WTC11 (cell line): ENCODE measurements at regions not wholly inside any gene's neighbourhood (a gene's known extent, or its start where the extent isn't known, plus 50 kb on each side); places are given as distances from the start of the nearest gene placed in this dataset.

ENCODE experiments used
- AFF4 ChIP-seq: sonication (generic); formaldehyde crosslinking; IDR thresholded peaks from 2 replicates; pipeline ENCODE4 v1.8.1; 2023; ENCODE audit warnings: mild to moderate bottlenecking, missing genetic modification reagents, borderline replicate concordance
- ATF3 ChIP-seq: sonication (generic); formaldehyde crosslinking; conservative IDR thresholded peaks from 2 replicates; pipeline ENCODE4 v1.8.1; 2022; ENCODE audit warnings: mild to moderate bottlenecking, missing genetic modification reagents
- CREB1 ChIP-seq: sonication (generic); formaldehyde crosslinking; IDR thresholded peaks from 2 replicates; pipeline ENCODE4 v1.8.0; 2023; ENCODE audit warnings: mild to moderate bottlenecking, missing genetic modification reagents
- E2F5 ChIP-seq: sonication (generic); formaldehyde crosslinking; IDR thresholded peaks from 2 replicates; pipeline ENCODE4 v1.8.1; 2022; ENCODE audit warnings: mild to moderate bottlenecking, moderate library complexity, missing genetic modification reagents
- IRF2 ChIP-seq: sonication (generic); formaldehyde crosslinking; IDR thresholded peaks from 2 replicates; pipeline ENCODE4 v1.8.0; 2022; ENCODE audit warnings: low read depth, missing genetic modification reagents, borderline replicate concordance
- MXD4 ChIP-seq: fragments of 250-450 bp; sonication (Bioruptor Pico); IDR thresholded peaks from 2 replicates; pipeline ENCODE4 v1.8.0; 2021; ENCODE audit warnings: mild to moderate bottlenecking, moderate library complexity, borderline replicate concordance
- NR2C2 ChIP-seq: sonication (generic); formaldehyde crosslinking; IDR thresholded peaks from 2 replicates; pipeline ENCODE4 v1.8.0; 2022; ENCODE audit warnings: mild to moderate bottlenecking, missing genetic modification reagents
- SP1 ChIP-seq: sonication (generic); formaldehyde crosslinking; conservative IDR thresholded peaks from 2 replicates; pipeline ENCODE4 v1.8.1; 2022; ENCODE audit warnings: missing genetic modification reagents
- TCF7 ChIP-seq: sonication (generic); formaldehyde crosslinking; IDR thresholded peaks from 2 replicates; pipeline ENCODE4 v1.8.0; 2022; ENCODE audit warnings: mild to moderate bottlenecking, low read depth, missing genetic modification reagents, moderate library complexity
- TEAD4 ChIP-seq: sonication (generic); formaldehyde crosslinking; IDR thresholded peaks from 2 replicates; pipeline ENCODE4 v1.8.0; 2022; ENCODE audit warnings: mild to moderate bottlenecking, missing genetic modification reagents
- ZNF416 ChIP-seq: fragments of 250-450 bp; sonication (Bioruptor Pico); IDR thresholded peaks from 2 replicates; pipeline ENCODE4 v1.9.0; 2021; ENCODE audit warnings: mild to moderate bottlenecking, inconsistent platforms
- TF ChIP-seq, protein P1 (sequence below): sonication (generic); formaldehyde crosslinking; IDR thresholded peaks from 2 replicates; pipeline ENCODE4 v1.8.0; 2022; ENCODE audit warnings: mild to moderate bottlenecking, missing genetic modification reagents
- TF ChIP-seq, protein P2 (sequence below): fragments of 200-600 bp; IDR thresholded peaks from 2 replicates; pipeline ENCODE4 v1.8.0; 2022; ENCODE audit warnings: antibody characterized with exemption

- TF ChIP-seq E2F5 (CRISPR knock-in tag) (no peak), ATF3 (CRISPR knock-in tag) (no peak), ZNF416 (CRISPR knock-in tag) (no peak), TCF7 (CRISPR knock-in tag) (no peak), SP1 (CRISPR knock-in tag) (no peak), TEAD4 (CRISPR knock-in tag) (no peak), AFF4 (CRISPR knock-in tag) (no peak), CREB1 (CRISPR knock-in tag) (no peak), NR2C2 (CRISPR knock-in tag) (no peak), IRF2 (CRISPR knock-in tag) (no peak), MXD4 (CRISPR knock-in tag) (no peak)
- TF ChIP-seq, protein P1, sequence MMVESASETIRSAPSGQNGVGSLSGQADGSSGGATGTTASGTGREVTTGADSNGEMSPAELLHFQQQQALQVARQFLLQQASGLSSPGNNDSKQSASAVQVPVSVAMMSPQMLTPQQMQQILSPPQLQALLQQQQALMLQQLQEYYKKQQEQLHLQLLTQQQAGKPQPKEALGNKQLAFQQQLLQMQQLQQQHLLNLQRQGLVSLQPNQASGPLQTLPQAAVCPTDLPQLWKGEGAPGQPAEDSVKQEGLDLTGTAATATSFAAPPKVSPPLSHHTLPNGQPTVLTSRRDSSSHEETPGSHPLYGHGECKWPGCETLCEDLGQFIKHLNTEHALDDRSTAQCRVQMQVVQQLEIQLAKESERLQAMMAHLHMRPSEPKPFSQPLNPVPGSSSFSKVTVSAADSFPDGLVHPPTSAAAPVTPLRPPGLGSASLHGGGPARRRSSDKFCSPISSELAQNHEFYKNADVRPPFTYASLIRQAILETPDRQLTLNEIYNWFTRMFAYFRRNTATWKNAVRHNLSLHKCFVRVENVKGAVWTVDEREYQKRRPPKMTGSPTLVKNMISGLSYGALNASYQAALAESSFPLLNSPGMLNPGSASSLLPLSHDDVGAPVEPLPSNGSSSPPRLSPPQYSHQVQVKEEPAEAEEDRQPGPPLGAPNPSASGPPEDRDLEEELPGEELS: no peak
- TF ChIP-seq, protein P2, sequence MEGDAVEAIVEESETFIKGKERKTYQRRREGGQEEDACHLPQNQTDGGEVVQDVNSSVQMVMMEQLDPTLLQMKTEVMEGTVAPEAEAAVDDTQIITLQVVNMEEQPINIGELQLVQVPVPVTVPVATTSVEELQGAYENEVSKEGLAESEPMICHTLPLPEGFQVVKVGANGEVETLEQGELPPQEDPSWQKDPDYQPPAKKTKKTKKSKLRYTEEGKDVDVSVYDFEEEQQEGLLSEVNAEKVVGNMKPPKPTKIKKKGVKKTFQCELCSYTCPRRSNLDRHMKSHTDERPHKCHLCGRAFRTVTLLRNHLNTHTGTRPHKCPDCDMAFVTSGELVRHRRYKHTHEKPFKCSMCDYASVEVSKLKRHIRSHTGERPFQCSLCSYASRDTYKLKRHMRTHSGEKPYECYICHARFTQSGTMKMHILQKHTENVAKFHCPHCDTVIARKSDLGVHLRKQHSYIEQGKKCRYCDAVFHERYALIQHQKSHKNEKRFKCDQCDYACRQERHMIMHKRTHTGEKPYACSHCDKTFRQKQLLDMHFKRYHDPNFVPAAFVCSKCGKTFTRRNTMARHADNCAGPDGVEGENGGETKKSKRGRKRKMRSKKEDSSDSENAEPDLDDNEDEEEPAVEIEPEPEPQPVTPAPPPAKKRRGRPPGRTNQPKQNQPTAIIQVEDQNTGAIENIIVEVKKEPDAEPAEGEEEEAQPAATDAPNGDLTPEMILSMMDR: no peak
Measured at GRCh38 chr3:127136706-127137105, 56.2 kb upstream of the PRR23E start.
